BJ (cell line): ENCODE measurements at regions not wholly inside any gene's neighbourhood (a gene's known extent, or its start where the extent isn't known, plus 50 kb on each side); places are given as distances from the start of the nearest gene placed in this dataset.

Experiments used
- CTCF ChIA-PET: fragments of 350-600 bp; formaldehyde crosslinking; extraction: SDS; loops from one replicate; lab custom pipeline; 2021; ENCODE audit warnings: antibody characterized with exemption, inconsistent platforms; lab: Yijun Ruan, JAX
- POLR2A ChIA-PET: fragments of 300-600 bp; sonication (Branson Sonifier 250); formaldehyde crosslinking; extraction: SDS; loops from one replicate; lab custom pipeline; 2021; ENCODE audit warnings: antibody characterized with exemption; lab: Charles Lee
- DNase-seq: peaks from one replicate; pipeline ENCODE4 v3.0.0-alpha.2; 2011; ENCODE audit warnings: low read depth
- H3K27me3 ChIP-seq: 2 replicates; pipeline ENCODE4 v1.6.0; 2011; ENCODE audit warnings: low read length; ENCODE audit not compliant: control insufficient read depth, insufficient read depth
- H3K36me3 ChIP-seq: 2 replicates; pipeline ENCODE4 v1.5.1; 2011; ENCODE audit warnings: low read length; ENCODE audit not compliant: control insufficient read depth, insufficient read depth
- H3K4me3 ChIP-seq: 2 replicates; pipeline ENCODE4 v1.5.1; 2011; ENCODE audit warnings: low read depth, mild to moderate bottlenecking, control low read depth, low read length
- TF ChIP-seq, protein P1 (sequence below): IDR thresholded peaks from 2 replicates; pipeline ENCODE4 v1.5.1; 2011; ENCODE audit warnings: low read depth, mild to moderate bottlenecking, control low read depth, inconsistent platforms, low read length, moderate library complexity; ENCODE audit not compliant: insufficient read depth

DNA sequence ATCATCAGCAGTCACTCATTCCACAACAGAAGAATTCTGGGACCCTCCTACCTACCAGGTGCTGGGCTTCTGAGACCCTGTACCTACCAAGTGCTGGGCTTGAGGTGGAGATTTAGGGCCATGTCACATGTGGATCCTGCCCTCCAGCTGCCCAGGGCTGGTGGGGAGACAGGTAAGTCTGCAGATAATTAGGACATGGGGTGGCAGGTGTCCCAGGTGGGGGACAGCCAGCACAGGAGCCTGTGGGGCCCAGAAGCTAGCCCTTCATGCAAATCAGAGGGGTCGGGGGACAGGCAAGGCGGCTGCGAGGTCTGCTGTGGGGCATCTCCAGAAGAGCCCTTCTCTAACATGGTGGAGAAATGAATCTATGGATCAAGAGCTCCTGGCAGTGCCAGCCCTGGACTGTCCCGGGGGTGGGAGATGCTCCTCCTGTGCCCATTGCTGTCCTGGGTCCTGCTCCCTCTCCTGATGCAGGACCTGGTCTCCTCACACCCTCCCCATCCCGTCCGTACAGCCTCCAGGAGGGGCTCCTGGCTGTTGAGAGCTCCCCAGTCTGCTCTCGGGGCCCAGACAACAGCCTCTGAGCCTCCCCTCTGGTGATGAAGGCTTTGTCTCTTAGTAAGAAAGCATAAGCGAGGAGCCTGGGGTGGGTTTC is 106.3 kb upstream of the GLI2 start:
- Histone ChIP-seq H3K27me3 (peaks cover 2% of the 10 kb centered on the region), H3K4me3 (no peak overlapping the region), H3K36me3 (no peaks in the 10 kb centered on the region)
- POLR2A ChIA-PET, result no interaction called here
- no peak for DNase-seq
- TF ChIP-seq, protein P1, sequence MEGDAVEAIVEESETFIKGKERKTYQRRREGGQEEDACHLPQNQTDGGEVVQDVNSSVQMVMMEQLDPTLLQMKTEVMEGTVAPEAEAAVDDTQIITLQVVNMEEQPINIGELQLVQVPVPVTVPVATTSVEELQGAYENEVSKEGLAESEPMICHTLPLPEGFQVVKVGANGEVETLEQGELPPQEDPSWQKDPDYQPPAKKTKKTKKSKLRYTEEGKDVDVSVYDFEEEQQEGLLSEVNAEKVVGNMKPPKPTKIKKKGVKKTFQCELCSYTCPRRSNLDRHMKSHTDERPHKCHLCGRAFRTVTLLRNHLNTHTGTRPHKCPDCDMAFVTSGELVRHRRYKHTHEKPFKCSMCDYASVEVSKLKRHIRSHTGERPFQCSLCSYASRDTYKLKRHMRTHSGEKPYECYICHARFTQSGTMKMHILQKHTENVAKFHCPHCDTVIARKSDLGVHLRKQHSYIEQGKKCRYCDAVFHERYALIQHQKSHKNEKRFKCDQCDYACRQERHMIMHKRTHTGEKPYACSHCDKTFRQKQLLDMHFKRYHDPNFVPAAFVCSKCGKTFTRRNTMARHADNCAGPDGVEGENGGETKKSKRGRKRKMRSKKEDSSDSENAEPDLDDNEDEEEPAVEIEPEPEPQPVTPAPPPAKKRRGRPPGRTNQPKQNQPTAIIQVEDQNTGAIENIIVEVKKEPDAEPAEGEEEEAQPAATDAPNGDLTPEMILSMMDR, result no peak
- CTCF ChIA-PET, result interaction anchor here (2.1 kb wide), 1 partner anchor 10 kb away, joined by 9 read pairs; no protein-coding TSS in a partner anchor

DNA sequence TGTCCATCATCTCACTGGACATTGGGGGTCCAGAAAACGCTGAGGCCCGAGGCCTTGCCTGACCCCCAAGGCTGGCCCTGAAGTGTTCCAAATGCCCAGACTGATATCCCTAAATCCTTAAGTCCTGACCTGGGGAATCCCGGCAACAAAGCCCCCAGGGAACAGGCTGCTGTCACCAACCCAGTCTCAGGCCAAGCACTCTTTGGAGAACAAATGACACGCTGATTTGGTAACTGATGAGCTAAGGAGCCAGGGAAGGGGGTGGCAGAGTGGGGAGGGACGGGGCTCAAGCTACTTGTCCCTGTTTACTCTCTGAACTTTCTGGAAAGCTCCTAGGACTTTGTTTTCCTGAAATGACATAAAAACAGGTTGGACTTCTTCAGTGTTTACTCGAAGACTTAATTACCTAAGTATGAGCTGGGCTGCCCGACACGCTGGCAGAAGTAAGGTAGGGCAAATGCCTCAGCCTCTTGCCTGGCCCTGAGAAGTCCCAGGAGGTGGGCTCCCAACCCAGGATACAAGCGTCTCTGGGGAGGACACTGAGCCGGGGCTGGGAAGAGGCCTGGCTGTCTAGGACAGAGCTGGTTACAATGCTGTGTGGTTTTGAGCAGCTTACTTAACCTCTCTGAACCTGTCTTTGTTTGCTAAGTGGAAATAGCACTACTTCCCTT is 105.5 kb upstream of the GLI2 start:
- Histone ChIP-seq H3K36me3 (no peaks in the 10 kb centered on the region), H3K4me3 (no peak overlapping the region), H3K27me3 (peaks cover 2% of the 10 kb centered on the region)
- CTCF ChIA-PET, result interaction anchor here (1.0 to 2.1 kb wide), 4 partner anchors 10 to 287 kb away, joined by 3 to 9 read pairs (median 4); no protein-coding TSS in a partner anchor
- DNase-seq, result no peak
- POLR2A ChIA-PET, result no interaction called here
- TF ChIP-seq, protein P1, result no peak

DNA sequence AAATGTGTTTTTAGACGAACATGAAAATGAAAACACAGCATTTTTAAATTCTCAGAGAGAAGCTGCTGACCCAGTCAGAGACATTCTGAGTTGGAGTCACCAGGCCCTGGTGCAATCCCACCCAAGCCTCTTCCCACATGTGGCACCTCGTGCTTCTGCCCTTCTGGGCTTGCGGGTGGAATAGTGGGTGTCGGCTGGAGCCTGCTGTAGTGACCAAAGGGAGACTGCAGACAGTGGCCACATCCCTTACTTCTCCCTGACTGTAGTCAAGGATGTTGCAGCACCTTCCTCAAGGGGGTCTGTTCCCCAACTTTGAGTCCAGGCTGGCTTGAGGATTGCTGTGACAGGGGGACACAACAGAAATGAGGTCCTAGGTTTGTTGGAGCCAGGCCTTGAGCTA is 104.4 kb upstream of the GLI2 start:
- POLR2A ChIA-PET, result interaction anchor here (0.5 kb wide), 1 partner anchor 18 kb away, joined by 10 read pairs; no protein-coding TSS in a partner anchor
- CTCF ChIA-PET, result interaction anchor here (0.7 to 2.1 kb wide), 5 partner anchors 12 to 288 kb away, joined by 3 to 9 read pairs (median 4); no protein-coding TSS in a partner anchor
- Histone ChIP-seq H3K4me3 (no peak overlapping the region), H3K27me3 (peaks cover 2% of the 10 kb centered on the region), H3K36me3 (no peaks in the 10 kb centered on the region)
- DNase-seq, result no peak
- TF ChIP-seq, protein P1, result no peak

DNA sequence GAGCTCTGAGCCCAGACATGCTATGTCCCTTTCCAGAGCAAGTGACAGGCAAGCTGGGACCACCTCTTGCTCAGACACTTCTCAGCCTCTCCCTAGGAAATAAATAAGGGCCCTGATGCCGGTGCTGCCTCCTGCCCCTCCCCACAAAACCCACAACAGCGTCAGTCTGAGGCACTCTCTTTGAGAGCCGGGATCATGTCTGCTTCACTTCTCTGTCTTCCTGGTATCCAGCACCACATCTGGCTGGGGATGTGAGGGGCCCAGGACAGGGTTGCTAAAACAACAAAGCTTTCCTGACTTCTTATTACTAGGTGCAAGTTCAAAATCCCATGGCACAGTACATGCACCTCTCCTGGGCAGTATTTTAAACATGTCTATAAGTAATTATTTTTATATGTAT is 103.9 kb upstream of the GLI2 start:
- TF ChIP-seq, protein P1, result no peak
- CTCF ChIA-PET, result interaction anchor here (0.7 to 2.8 kb wide), 3 partner anchors 12 to 18 kb away, joined by 3 to 8 read pairs (median 3); no protein-coding TSS in a partner anchor
- H3K27me3 ChIP-seq, result peaks cover 2% of the 10 kb centered on the region

More for the DNA sequence above, 103.9 kb upstream of the GLI2 start:
- DNase-seq, result no peak
- Histone ChIP-seq H3K36me3 (no peaks in the 10 kb centered on the region), H3K4me3 (no peak overlapping the region)
- POLR2A ChIA-PET, result interaction anchor here (0.5 kb wide), 1 partner anchor 19 kb away, joined by 10 read pairs; no protein-coding TSS in a partner anchor
